ENCODE measurements at regions not wholly inside any gene's neighbourhood (a gene's known extent, or its start where the extent isn't known, plus 50 kb on each side); places are given as distances from the start of the nearest gene placed in this dataset.

GRCh38 chr6:128659878-128660622, 139.7 kb upstream of the PTPRK start:
- H2BK15ac ChIP-seq (ENCODE audit: low read depth, low read length) = no peak overlapping the region
- no peak overlapping the region for H4K91ac ChIP-seq (ENCODE audit: insufficient read depth, low read depth, low read length)
- POLR2A ChIA-PET (ENCODE audit: unreplicated experiment) = no interaction called here
- no peaks in the 10 kb centered on the region for H3K9me3 ChIP-seq (ENCODE audit: control insufficient read depth, insufficient read depth, low read length)
- BruUV-seq (replicated peaks) = no TSS peak
- no peak overlapping the region for H2AFZ ChIP-seq (replicated peaks; ENCODE audit: low read length, poor library complexity)
- H2BK20ac ChIP-seq (ENCODE audit: low read depth, low read length) = no peak overlapping the region
- ATAC-seq (ENCODE audit: low read depth) (no peak), DNase-seq (no peak)
- H3K23ac ChIP-seq (ENCODE audit: low read depth, low read length) = no peak overlapping the region
- H3K9me1 ChIP-seq (ENCODE audit: insufficient read depth, low read length) = no peaks in the 10 kb centered on the region
- no peak overlapping the region for H4K5ac ChIP-seq (ENCODE audit: low read depth, low read length)
- no peak for TF ChIP-seq RAD21 (IDR thresholded peaks at IDR 0.05; ENCODE audit: low read length)
- TF ChIP-seq SMC3 (IDR thresholded peaks at IDR 0.05; ENCODE audit: low read depth, low read length) = no peak
- TF ChIP-seq MAZ (IDR thresholded peaks at IDR 0.05; ENCODE audit: borderline replicate concordance, low read depth, low read length) = no peak
- no peak for TF ChIP-seq CHD1 (IDR thresholded peaks at IDR 0.05; ENCODE audit: low read depth, low read length)
- TF ChIP-seq CEBPB (IDR thresholded peaks at IDR 0.05; ENCODE audit: low read depth, low read length) = no peak
- TF ChIP-seq ELK1 (IDR thresholded peaks at IDR 0.05; ENCODE audit: borderline replicate concordance, low read depth, low read length) = no peak
- no peak for TF ChIP-seq USF2 (IDR thresholded peaks at IDR 0.05; ENCODE audit: low read depth, low read length)
- no peak for TF ChIP-seq NFE2L2 (IDR thresholded peaks at IDR 0.05; ENCODE audit: low read depth, low read length)
- no peak for TF ChIP-seq CTCF (conservative IDR thresholded peaks at IDR 0.05; ENCODE audit: low read depth, low read length)
- no peak for TF ChIP-seq BHLHE40 (IDR thresholded peaks at IDR 0.05; ENCODE audit: low read depth, low read length)
- TF ChIP-seq MAFK (IDR thresholded peaks at IDR 0.05; ENCODE audit: low read depth, low read length) = no peak
- no peak for TF ChIP-seq RFX5 (IDR thresholded peaks at IDR 0.05; ENCODE audit: low read depth, low read length)
- TF ChIP-seq RCOR1 (IDR thresholded peaks at IDR 0.05; ENCODE audit: insufficient replicate concordance, low read length) = no peak
- no peak for TF ChIP-seq POLR2A (IDR thresholded peaks at IDR 0.05; ENCODE audit: low read depth, low read length)
- no peak for TF ChIP-seq MXI1 (IDR thresholded peaks at IDR 0.05; ENCODE audit: borderline replicate concordance, low read depth, low read length)
- TF ChIP-seq FOS (IDR thresholded peaks at IDR 0.05; ENCODE audit: low read depth, low read length) = no peak
- WGBS, 2 experiments (ENCODE audit: extremely low coverage in 2 of 2, insufficient read length in 1 of 2) = no CpG with 5 or more reads among the region's 5 CpGs
- dilution Hi-C loops (cut with HindIII; ENCODE audit: low sequenced_read_pairs, unreplicated experiment) = no loop called here
- H3K9ac ChIP-seq (ENCODE audit: low read depth, low read length) = no peak overlapping the region
- H2BK120ac ChIP-seq (ENCODE audit: low read depth, low read length) = no peak overlapping the region
- H2AK9ac ChIP-seq (replicated peaks; ENCODE audit: low read depth, low read length, poor library complexity) = no peak overlapping the region
- peaks cover 4% of the 10 kb centered on the region for H3K4me1 ChIP-seq (ENCODE audit: control insufficient read depth, insufficient read depth, low read length)
- no peak overlapping the region for H3K14ac ChIP-seq (replicated peaks; ENCODE audit: low read depth, low read length)
- intact Hi-C loops (cut with micrococcal nuclease) = no loop called here
- in situ Hi-C loops (cut with MboI; ENCODE audit: low sequenced_read_pairs) = no loop called here
- no peak overlapping the region for H3K4me2 ChIP-seq (ENCODE audit: low read depth, low read length)
- no peaks in the 10 kb centered on the region for H3K27me3 ChIP-seq (ENCODE audit: control insufficient read depth, insufficient read depth, low read length)
- CTCF ChIA-PET = no interaction called here
- H2BK5ac ChIP-seq (ENCODE audit: low read depth, low read length, poor library complexity, severe bottlenecking) = no peak overlapping the region
- no peaks in the 10 kb centered on the region for H3K36me3 ChIP-seq (ENCODE audit: control insufficient read depth, insufficient read depth, low read length)
- no peak overlapping the region for H3K4me3 ChIP-seq (ENCODE audit: insufficient read depth, low read depth, low read length)
- H3K27ac ChIP-seq (ENCODE audit: insufficient read depth, low read length) = no peak overlapping the region
- H4K20me1 ChIP-seq (ENCODE audit: insufficient read depth, low read length) = no peaks in the 10 kb centered on the region
- no peak overlapping the region for H4K8ac ChIP-seq (ENCODE audit: low read depth in 2 of 2, low read length in 2 of 2)
- H3K56ac ChIP-seq (ENCODE audit: extremely low read depth, insufficient read depth, low read length) = no peak overlapping the region
- no peak overlapping the region for H2AK5ac ChIP-seq (ENCODE audit: low read depth, low read length)
- H3K4ac ChIP-seq (ENCODE audit: low read depth, low read length) = no peak overlapping the region
- no peaks in the 10 kb centered on the region for H3K79me1 ChIP-seq (ENCODE audit: low read depth in 1 of 2, low read length in 2 of 2)
- H3K18ac ChIP-seq (ENCODE audit: low read depth, low read length) = no peak overlapping the region
